Brain microvascular endothelial cell (primary cell): ENCODE measurements at regions not wholly inside any gene's neighbourhood (a gene's known extent, or its start where the extent isn't known, plus 50 kb on each side); places are given as distances from the start of the nearest gene placed in this dataset.

Experiments
- DNase-seq: peaks from one replicate; pipeline ENCODE4 v3.0.0-alpha.2; 2020
- H3K27ac ChIP-seq: fragments of 250-450 bp; sonication (Bioruptor Pico); 2 replicates; pipeline ENCODE4 v1.5.1; 2020; ENCODE audit warnings: mild to moderate bottlenecking, moderate library complexity
- H3K27me3 ChIP-seq: fragments of 250-450 bp; sonication (Bioruptor Pico); replicated peaks from 2 replicates; pipeline ENCODE4 v1.5.1; 2020; ENCODE audit warnings: mild to moderate bottlenecking
- H3K36me3 ChIP-seq: fragments of 250-450 bp; sonication (Bioruptor Pico); replicated peaks from 2 replicates; pipeline ENCODE4 v1.5.1; 2020; ENCODE audit warnings: mild to moderate bottlenecking
- H3K4me3 ChIP-seq: 2 replicates; pipeline ENCODE4 v1.5.1; 2011; ENCODE audit warnings: low read depth, mild to moderate bottlenecking, control low read depth, low read length, moderate library complexity
- CTCF ChIP-seq: IDR thresholded peaks from 2 replicates; pipeline ENCODE4 v1.5.1; 2011; ENCODE audit warnings: low read depth, mild to moderate bottlenecking, moderate library complexity, low read length, control low read depth, inconsistent platforms; ENCODE audit errors: missing control alignments
- in situ Hi-C: cut with HindIII; loops from 2 replicates; pipeline ENCODE4 v1.10.0; 2017; ENCODE audit warnings: low sequenced_read_pairs, low pct_ligation_motif_present

- in situ Hi-C loops: no loop called here
- no peaks in the 10 kb centered on the region for H3K36me3 ChIP-seq
- no peak overlapping the region for H3K4me3 ChIP-seq
- H3K27me3 ChIP-seq: no peaks in the 10 kb centered on the region
- H3K27ac ChIP-seq: no peak overlapping the region
- no peak for TF ChIP-seq CTCF
- no peak for DNase-seq
Observed at GRCh38 chr5:58133631-58134296, 326.1 kb downstream of the PLK2 start.

- Histone ChIP-seq H3K36me3 (no peaks in the 10 kb centered on the region), H3K27me3 (no peaks in the 10 kb centered on the region), H3K27ac (no peak overlapping the region), H3K4me3 (no peak overlapping the region)
- DNase-seq: no peak
- no peak for TF ChIP-seq CTCF
- in situ Hi-C loops: no loop called here
Observed at GRCh38 chr5:58133216-58133615, 326.7 kb downstream of the PLK2 start.

GRCh38 chr5:58127255-58128220 is 332.3 kb downstream of the PLK2 start:
- no peak for DNase-seq
- in situ Hi-C loops: no loop called here
- TF ChIP-seq CTCF: no peak
- no peaks in the 10 kb centered on the region for H3K27me3 ChIP-seq
- no peak overlapping the region for H3K4me3 ChIP-seq
- H3K36me3 ChIP-seq: no peaks in the 10 kb centered on the region
- no peak overlapping the region for H3K27ac ChIP-seq

GRCh38 chr5:58123501-58123900 is 336.4 kb downstream of the PLK2 start:
- no peaks in the 10 kb centered on the region for H3K36me3 ChIP-seq
- H3K4me3 ChIP-seq: no peak overlapping the region
- TF ChIP-seq CTCF: no peak
- H3K27me3 ChIP-seq: no peaks in the 10 kb centered on the region
- in situ Hi-C loops: no loop called here
- no peak overlapping the region for H3K27ac ChIP-seq
- DNase-seq: no peak

GRCh38 chr5:58122848-58123392 is 337.0 kb downstream of the PLK2 start:
- no peak for DNase-seq
- H3K4me3 ChIP-seq: no peak overlapping the region
- H3K36me3 ChIP-seq: no peaks in the 10 kb centered on the region
- no peaks in the 10 kb centered on the region for H3K27me3 ChIP-seq
- no peak for TF ChIP-seq CTCF
- in situ Hi-C loops: no loop called here
- no peak overlapping the region for H3K27ac ChIP-seq
